Muscle layer of colon (tissue), 2 donors: ENCODE measurements at regions not wholly inside any gene's neighbourhood (a gene's known extent, or its start where the extent isn't known, plus 50 kb on each side); places are given as distances from the start of the nearest gene placed in this dataset.

Experiments
- H3K27ac ChIP-seq: one replicate; pipeline ENCODE4 v1.7.0; 2013; ENCODE audit warnings: low read depth, mild to moderate bottlenecking, low read length, moderate library complexity
- H3K27me3 ChIP-seq, 2 donors: one replicate each; pipeline ENCODE4 v1.7.0; 2013; ENCODE audit warnings: low read length in 2 of 2, mild to moderate bottlenecking in 2 of 2; ENCODE audit not compliant: insufficient read depth in 2 of 2, control insufficient read depth in 1 of 2
- H3K36me3 ChIP-seq: one replicate; pipeline ENCODE4 v1.7.0; 2013; ENCODE audit warnings: mild to moderate bottlenecking, low read length; ENCODE audit not compliant: insufficient read depth
- H3K4me1 ChIP-seq: one replicate; pipeline ENCODE4 v1.7.0; 2013; ENCODE audit warnings: mild to moderate bottlenecking, low read length; ENCODE audit not compliant: insufficient read depth
- H3K4me3 ChIP-seq, 2 donors: one replicate each; pipeline ENCODE4 v1.7.0; 2013; ENCODE audit warnings: low read length in 2 of 2, low read depth in 1 of 2, mild to moderate bottlenecking in 1 of 2, moderate library complexity in 1 of 2
- H3K9ac ChIP-seq: one replicate; pipeline ENCODE4 v1.7.0; 2013; ENCODE audit warnings: low read length
- H3K9me3 ChIP-seq: one replicate; pipeline ENCODE4 v1.7.0; 2013; ENCODE audit warnings: mild to moderate bottlenecking, low read length
- donor health status: abdominal sarcoma.
- donor health status: Adenocarcinoma of cecum.

DNA sequence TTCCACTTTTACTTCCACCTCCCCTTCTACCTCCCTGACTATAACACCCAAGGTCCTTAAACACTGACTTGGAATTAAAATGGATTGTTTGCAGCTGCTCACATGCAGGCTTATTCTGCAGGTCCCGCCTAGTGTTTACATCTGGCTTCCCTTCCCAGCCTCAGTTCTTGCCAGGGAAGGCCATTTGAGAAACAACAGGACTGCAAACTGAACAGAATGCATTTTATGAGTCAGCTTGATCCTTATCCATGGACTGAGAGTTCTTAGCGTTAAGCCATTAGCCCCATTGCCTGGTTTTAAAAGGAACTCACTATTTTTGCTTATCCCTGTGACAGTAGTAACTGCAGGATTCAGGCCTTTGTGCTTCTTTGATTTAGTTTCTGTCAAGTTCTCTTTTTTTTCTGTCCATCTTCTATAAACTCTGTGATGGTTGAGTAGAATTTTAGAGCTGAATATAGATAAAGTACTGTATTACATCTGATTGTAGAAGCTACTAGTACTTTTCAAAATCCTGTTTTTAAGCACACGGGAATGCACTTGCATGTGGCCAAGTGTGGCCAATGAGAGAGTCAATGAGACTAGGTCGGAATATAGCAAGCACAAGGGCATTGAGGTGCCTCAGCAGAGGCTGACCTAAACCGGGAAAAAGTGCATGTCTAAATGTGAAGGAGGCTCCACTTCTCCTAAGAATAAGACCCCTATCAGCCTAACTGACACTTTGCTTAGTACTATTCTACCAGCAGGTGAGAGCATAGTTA, 106.4 kb downstream of the TUSC7 start:
- H3K4me1 ChIP-seq = peaks cover 30% of the 10 kb centered on the region
- H3K9me3 ChIP-seq = no peaks in the 10 kb centered on the region
- no peaks in the 10 kb centered on the region for H3K27me3 ChIP-seq
- no peaks in the 10 kb centered on the region for H3K36me3 ChIP-seq
- peak overlapping the region; percentile 21 for H3K27ac ChIP-seq
- peak overlapping the region in 1 of 2 donors; percentile 26 for H3K4me3 ChIP-seq
- no peak overlapping the region for H3K9ac ChIP-seq

DNA sequence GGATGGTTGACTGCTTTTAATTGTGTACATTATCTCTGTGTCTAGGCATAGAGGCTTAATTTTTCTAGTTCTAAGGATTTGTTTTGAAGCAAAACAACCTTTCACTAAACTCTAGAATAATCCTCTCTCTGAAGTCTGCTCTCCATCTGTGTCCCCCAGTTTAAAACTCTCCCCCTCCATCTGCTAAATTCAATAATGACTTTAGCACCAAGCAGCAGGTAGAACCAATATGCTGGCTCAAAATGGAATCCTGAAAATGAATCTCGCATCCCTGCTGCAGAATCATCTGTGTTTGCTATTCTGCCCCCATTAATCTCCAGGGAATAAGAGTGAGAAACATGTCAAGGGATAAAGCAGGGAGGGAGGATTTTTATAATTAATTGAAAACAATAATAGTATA, 111.8 kb downstream of the TUSC7 start:
- H3K9me3 ChIP-seq = no peaks in the 10 kb centered on the region

DNA sequence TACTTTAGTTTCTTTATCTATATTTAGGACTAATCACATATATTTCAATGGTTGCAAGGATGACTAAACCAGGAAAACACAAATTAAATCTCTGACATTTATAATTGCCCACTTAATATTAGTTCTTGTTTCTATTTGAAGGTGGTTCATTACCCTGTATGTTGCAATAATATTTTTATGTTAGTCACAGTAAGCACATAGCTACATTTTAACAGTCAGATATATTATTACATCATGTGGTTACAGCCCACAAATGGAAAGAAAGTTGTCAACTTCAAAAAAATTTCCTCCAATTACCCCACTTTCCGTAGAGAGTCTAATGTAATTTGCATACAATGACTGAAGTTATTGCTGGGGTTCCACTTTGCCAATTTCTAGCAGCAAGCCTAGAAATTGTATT, 114.6 kb downstream of the TUSC7 start:
- Histone ChIP-seq H3K27ac (no peak overlapping the region), H3K36me3 (no peaks in the 10 kb centered on the region), H3K9me3 (no peaks in the 10 kb centered on the region), H3K9ac (no peak overlapping the region), H3K4me3 (no peak overlapping the region), H3K4me1 (no peaks in the 10 kb centered on the region), H3K27me3 (no peaks in the 10 kb centered on the region)

More for the DNA sequence above, 111.8 kb downstream of the TUSC7 start:
- H3K27ac ChIP-seq = no peak overlapping the region
- no peaks in the 10 kb centered on the region for H3K36me3 ChIP-seq
- no peaks in the 10 kb centered on the region for H3K27me3 ChIP-seq
- H3K4me1 ChIP-seq = peaks cover 15% of the 10 kb centered on the region
- H3K4me3 ChIP-seq = no peak overlapping the region
- H3K9ac ChIP-seq = no peak overlapping the region

DNA sequence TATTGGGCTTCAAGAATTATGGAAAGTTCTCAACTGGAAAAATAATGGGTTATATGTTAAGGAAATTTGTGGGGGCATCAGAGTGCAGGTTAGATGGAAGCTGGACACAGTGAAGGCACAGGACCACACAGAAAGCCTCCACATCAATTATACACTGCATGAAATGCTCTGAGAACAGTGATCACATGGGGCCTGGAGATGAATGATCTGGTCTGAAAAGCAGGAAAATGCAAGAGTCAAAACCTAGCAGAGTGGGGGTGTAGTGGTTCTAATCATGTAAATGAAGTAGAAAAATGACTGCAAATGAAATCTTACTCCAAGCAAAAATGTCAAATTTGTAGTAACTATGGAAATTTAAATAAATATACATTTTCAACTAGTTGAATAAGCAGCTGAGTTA, 123.6 kb downstream of the TUSC7 start:
- Histone ChIP-seq H3K27me3 (no peaks in the 10 kb centered on the region), H3K27ac (no peak overlapping the region), H3K4me1 (no peaks in the 10 kb centered on the region), H3K9me3 (no peaks in the 10 kb centered on the region), H3K36me3 (no peaks in the 10 kb centered on the region), H3K9ac (no peak overlapping the region), H3K4me3 (no peak overlapping the region)

DNA sequence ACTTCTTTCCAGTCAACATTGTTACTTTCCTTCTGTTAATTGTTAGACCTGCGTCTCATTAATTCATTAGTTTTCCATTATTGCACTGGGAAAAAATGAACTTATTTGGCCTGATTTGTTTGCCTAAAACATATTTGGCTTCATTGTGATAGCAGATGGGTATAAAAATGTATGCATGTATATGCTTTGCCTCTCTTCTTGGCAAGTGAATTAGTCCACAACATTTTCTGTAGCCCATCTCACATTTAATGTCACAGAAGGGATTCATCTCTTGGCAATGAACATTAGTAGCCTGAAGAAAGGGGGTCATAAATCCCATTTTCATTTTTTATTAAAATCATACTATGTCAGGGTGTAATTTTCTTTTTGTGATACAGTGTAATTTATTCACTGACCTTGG, 125.2 kb downstream of the TUSC7 start:
- no peak overlapping the region for H3K9ac ChIP-seq

DNA sequence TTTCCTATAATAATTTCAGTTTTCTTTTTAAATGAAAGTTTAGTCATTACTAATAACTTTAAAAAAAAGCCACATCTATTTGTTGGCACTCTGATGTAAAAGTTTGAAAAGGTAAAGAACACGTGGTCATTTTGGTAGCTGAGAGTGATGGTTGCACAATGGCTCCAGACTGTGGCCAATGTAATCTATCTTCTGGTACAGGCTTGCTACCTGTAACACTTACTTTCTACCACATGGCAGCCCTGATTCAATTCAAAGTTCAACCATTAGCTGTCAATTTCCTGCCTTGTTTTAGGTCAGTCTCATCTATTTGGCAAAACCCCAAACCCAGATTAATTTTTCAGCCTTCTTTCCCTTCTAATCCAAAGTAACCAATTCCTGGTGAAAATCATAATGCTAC, 126.1 kb downstream of the TUSC7 start:
- Histone ChIP-seq H3K9ac (no peak overlapping the region), H3K4me3 (no peak overlapping the region), H3K4me1 (no peaks in the 10 kb centered on the region), H3K9me3 (no peaks in the 10 kb centered on the region), H3K36me3 (no peaks in the 10 kb centered on the region), H3K27me3 (no peaks in the 10 kb centered on the region), H3K27ac (no peak overlapping the region)

More for the DNA sequence above, 125.2 kb downstream of the TUSC7 start:
- H3K4me1 ChIP-seq = no peaks in the 10 kb centered on the region
- H3K27me3 ChIP-seq = no peaks in the 10 kb centered on the region
- no peak overlapping the region for H3K27ac ChIP-seq
- H3K9me3 ChIP-seq = no peaks in the 10 kb centered on the region
- H3K36me3 ChIP-seq = no peaks in the 10 kb centered on the region
- H3K4me3 ChIP-seq = no peak overlapping the region

DNA sequence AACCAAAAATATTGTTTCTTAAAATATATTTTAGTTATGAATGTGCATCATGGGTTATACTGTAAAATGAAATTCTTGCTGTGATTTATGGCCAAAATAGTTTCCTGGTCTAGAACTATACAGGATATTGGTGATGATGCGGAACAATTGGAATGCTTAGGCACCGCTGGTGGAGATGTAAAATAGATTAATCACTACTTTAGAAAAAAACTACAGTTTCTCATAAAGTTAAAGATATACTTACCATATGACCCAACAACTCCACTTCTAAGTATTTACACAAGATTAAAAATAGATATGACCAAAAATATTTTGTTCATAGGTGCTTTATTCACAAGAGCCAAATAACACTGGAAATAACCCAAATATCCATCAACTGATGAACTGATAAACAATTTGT, 126.7 kb downstream of the TUSC7 start:
- no peaks in the 10 kb centered on the region for H3K27me3 ChIP-seq
- no peak overlapping the region for H3K27ac ChIP-seq
- no peaks in the 10 kb centered on the region for H3K9me3 ChIP-seq
- no peaks in the 10 kb centered on the region for H3K36me3 ChIP-seq
- no peak overlapping the region for H3K4me3 ChIP-seq
- H3K4me1 ChIP-seq = no peaks in the 10 kb centered on the region
- H3K9ac ChIP-seq = no peak overlapping the region

DNA sequence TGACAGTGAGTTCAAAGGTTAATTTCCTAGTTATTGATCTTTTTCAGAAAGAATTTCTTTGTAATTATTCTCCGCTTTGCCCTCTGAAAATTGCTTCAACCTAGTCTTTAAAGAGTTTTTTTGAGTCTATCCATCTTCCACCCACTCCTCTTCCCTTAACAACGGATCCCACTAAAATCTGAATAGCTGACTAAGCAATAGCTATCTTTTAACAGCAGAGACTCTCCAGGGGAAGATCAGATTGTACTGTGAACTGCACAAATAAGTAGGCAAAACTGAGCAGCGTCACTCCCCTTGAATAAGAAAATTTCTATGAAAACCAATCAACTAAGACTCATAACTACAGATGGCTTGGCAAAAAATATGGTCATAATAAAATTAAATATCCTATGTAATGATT, 127.9 kb downstream of the TUSC7 start:
- Histone ChIP-seq H3K9ac (no peak overlapping the region), H3K36me3 (no peaks in the 10 kb centered on the region), H3K27me3 (no peaks in the 10 kb centered on the region), H3K4me1 (no peaks in the 10 kb centered on the region), H3K27ac (no peak overlapping the region), H3K4me3 (no peak overlapping the region), H3K9me3 (no peaks in the 10 kb centered on the region)

DNA sequence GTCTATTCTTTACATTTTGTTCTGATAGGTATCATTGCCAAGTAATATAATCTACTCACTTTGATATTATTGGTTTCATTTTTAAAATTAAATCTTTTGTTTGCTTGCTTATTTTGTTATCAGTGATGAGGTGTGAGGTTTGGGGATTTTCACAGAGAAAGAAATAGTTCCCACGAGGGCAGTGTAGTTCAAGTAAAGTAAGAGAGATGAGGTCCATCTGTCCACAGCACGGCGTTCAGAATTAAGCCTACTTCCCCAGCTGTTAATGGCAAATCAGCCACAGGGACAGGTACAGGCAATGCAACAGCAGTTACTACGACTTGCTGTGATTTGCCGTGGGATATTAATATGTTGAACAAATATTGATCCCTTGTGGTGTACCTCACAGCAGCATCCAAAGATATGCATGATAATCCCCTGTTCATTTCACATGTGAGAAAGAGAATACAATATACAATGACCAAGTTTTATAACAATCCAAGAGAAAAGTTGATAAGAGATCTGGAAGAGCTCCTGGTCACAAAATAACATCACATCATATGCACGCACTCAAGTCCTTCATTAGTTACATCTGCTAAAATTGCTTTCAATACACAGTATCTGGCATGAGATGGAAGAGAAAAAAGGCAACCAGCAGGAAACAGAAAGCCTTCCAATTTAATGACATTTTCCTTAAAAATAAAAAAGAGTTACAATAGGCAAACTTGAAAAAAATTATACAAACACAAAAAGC, 131.6 kb downstream of the TUSC7 start:
- Histone ChIP-seq H3K27ac (no peak overlapping the region), H3K27me3 (no peaks in the 10 kb centered on the region), H3K9ac (no peak overlapping the region), H3K9me3 (no peaks in the 10 kb centered on the region), H3K36me3 (no peaks in the 10 kb centered on the region), H3K4me1 (no peaks in the 10 kb centered on the region), H3K4me3 (no peak overlapping the region)

DNA sequence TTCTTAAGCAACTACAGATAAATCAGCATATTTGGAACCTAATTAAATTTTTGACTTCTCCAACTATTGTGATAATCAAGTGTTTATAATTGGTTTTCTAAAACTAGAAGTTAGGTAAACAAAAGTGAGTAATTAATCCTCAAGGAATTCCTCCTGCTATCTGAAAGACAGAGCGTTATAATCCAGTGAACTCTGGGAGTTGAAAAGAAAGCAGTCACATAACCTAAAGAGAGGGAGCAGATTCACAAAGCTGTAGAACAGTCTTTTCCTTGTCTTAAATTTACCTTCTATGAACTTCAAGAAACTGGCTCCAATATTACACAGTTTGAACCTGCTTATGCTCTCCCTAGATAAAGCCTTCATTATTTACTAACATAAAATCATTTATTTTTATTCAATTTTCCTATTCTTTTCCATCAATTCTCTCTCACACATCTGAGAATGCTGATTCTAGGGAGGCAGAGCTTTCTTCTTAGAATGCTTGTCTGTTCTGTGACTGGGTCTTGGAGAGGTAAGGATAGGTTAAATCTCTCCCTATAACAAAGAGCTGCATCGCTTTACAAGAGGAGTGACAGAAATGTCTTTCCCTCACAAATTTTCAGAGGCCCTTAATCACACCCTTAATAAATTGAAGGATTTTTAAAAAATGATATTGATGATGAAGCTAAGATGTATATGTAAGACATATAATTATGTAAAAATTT, 132.8 kb downstream of the TUSC7 start:
- no peak overlapping the region for H3K9ac ChIP-seq
- no peaks in the 10 kb centered on the region for H3K9me3 ChIP-seq
- no peaks in the 10 kb centered on the region for H3K27me3 ChIP-seq
- no peak overlapping the region for H3K27ac ChIP-seq
- H3K36me3 ChIP-seq = no peaks in the 10 kb centered on the region
- no peak overlapping the region for H3K4me3 ChIP-seq
- H3K4me1 ChIP-seq = no peaks in the 10 kb centered on the region

DNA sequence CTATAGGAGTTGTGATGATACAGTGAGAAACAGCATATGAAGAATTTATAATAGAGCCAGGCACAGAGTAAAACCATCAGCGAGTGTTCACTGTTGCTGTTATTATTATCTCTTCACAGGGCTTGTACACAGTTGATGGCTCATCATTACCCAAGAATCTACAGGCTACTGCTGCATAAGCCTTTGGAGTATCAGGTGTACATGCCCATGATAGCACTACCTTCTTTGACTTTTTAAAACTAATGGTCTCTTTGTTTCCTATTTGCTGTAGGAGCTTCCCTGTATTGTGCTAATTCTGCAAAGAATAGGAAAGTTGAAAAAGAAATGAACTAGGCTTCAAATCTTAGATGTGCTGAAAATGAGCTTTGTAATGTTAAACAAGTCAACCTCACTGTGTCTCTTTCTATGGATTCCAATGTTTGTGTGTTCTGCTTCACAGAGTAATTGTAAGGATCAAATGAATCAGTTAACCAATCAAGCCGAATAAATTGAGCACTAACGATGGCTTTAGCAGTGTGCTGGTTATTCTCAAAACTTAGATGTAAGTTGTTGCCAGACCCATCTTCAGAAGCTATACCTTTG, 138.8 kb downstream of the TUSC7 start:
- no peaks in the 10 kb centered on the region for H3K9me3 ChIP-seq
- no peak overlapping the region for H3K4me3 ChIP-seq
- no peak overlapping the region for H3K9ac ChIP-seq

More for the DNA sequence above, 138.8 kb downstream of the TUSC7 start:
- H3K27me3 ChIP-seq = no peaks in the 10 kb centered on the region
- H3K4me1 ChIP-seq = no peaks in the 10 kb centered on the region
- no peaks in the 10 kb centered on the region for H3K36me3 ChIP-seq
- H3K27ac ChIP-seq = no peak overlapping the region
